ENCODE measurements at regions not wholly inside any gene's neighbourhood (a gene's known extent, or its start where the extent isn't known, plus 50 kb on each side); places are given as distances from the start of the nearest gene placed in this dataset.

DNA sequence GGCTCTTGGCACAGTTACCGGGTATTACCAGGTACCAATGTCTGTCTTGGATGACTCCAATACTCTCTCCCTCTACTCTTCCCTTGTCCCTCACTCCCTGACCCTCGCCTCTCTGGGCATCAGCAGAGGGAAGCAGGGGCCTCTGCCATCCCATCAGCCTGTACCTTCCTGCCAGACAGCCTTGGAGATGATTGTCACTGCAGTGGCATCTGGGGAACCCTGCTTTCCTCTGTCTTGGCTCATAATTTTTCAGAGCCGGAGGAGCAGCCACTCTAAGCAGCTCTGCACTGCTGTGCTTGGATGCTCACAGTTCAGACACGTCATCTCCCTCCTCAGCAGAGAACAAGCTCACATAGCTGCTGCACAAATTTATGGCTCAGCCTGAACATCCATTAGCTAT, 274.1 kb downstream of the SMARCA2 start:
- no peak for DNase-seq (ENCODE audit: low read depth)
- Histone ChIP-seq H3K36me3 (ENCODE audit: control insufficient read depth, insufficient read depth, low read length) (no peaks in the 10 kb centered on the region), H3K4me3 (ENCODE audit: low read depth, low read length) (no peak overlapping the region), H3K27me3 (ENCODE audit: control insufficient read depth, insufficient read depth, low read length) (no peaks in the 10 kb centered on the region)
- TF ChIP-seq CTCF (IDR thresholded peaks at IDR 0.05; ENCODE audit: insufficient read depth, low read length, poor library complexity, severe bottlenecking): no peak

DNA sequence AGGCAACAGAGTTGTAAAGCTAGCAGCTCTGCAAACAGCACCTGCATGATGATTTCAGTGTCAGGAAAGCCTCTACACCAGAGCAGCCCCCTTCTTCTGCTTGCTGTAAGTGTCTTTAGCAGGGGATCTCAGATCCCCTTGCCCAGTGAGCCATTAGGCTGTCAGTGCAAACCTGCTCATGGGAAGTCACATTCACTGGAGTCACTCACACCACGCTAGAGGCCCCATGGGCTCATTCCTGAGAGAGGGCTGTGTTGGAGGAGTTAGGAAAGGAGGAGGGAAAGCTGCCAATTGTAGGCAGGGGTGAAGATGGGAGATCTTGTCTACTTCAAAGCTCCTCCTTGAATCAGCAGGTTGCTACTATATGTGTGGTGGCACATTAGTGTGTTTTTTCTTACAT, 275.2 kb downstream of the SMARCA2 start:
- no peak overlapping the region for H3K4me3 ChIP-seq (ENCODE audit: low read depth, low read length)
- H3K36me3 ChIP-seq (ENCODE audit: control insufficient read depth, insufficient read depth, low read length): no peaks in the 10 kb centered on the region
- no peaks in the 10 kb centered on the region for H3K27me3 ChIP-seq (ENCODE audit: control insufficient read depth, insufficient read depth, low read length)
- TF ChIP-seq CTCF (IDR thresholded peaks at IDR 0.05; ENCODE audit: insufficient read depth, low read length, poor library complexity, severe bottlenecking): no peak
- DNase-seq (ENCODE audit: low read depth): no peak

DNA sequence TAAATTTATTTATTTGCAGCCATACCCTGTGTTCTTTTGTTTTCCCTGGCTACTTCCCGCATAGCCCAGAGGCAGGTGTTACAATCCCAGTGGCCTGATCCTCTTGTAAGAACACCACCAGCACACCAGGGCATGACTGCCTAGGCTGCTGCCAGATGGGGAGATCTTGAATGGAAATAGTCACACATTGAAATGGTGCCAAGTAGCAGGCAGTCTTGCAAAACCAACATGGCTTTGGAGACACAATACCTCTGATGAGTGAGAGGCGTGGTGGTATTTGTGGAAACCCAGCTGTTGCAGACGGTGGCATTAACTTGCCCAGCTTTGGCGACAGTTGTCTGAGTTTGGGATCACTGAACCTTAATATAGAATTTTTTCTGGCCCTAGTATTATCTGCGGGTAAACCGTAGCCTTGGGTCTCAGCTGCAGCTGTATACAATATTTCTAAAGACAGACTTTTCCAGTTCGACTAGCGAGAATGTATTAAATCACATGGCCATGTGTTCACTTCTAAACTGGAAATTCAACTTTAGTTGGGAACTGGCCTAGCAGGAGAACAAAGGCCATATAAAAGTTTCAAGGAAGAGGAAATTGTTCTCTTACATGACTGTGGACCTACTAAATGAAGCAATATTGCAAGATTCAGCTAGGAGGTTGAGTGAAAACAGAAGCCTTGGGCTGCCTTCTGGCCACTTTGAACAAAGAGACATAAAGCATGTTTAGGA, 277.0 kb downstream of the SMARCA2 start:
- no peaks in the 10 kb centered on the region for H3K27me3 ChIP-seq (ENCODE audit: control insufficient read depth, insufficient read depth, low read length)
- H3K4me3 ChIP-seq (ENCODE audit: low read depth, low read length): no peak overlapping the region
- DNase-seq (ENCODE audit: low read depth): no peak
- TF ChIP-seq CTCF (IDR thresholded peaks at IDR 0.05; ENCODE audit: insufficient read depth, low read length, poor library complexity, severe bottlenecking): no peak
- H3K36me3 ChIP-seq (ENCODE audit: control insufficient read depth, insufficient read depth, low read length): no peaks in the 10 kb centered on the region

DNA sequence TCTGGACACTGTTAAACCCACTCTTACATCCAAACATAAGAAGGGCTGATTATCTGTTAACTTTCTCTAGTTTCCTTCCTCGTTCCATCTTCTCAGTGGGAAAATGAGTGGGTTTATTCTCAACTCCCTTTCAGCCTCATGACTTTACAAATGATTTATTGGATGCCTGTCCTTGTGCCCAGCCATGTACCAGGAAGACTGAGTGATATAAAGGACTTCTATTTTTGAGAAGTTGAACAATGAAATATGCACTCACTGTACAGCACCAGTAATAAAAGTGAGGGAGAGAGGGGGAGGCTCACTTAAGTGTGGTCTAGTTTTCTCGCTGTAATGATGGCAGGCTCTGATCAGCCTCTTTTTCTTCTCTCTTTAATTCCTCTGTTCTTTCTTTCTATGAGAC, 277.6 kb downstream of the SMARCA2 start:
- no peak for DNase-seq (ENCODE audit: low read depth)

GRCh38 chr9:2297771-2298170, 282.6 kb downstream of the SMARCA2 start:
- no peak overlapping the region for H3K4me3 ChIP-seq (ENCODE audit: low read depth, low read length)
- no peaks in the 10 kb centered on the region for H3K36me3 ChIP-seq (ENCODE audit: control insufficient read depth, insufficient read depth, low read length)
- H3K27me3 ChIP-seq (ENCODE audit: control insufficient read depth, insufficient read depth, low read length): no peaks in the 10 kb centered on the region
- DNase-seq (ENCODE audit: low read depth): no peak
- TF ChIP-seq CTCF (IDR thresholded peaks at IDR 0.05; ENCODE audit: insufficient read depth, low read length, poor library complexity, severe bottlenecking): no peak

More for the DNA sequence above, 277.6 kb downstream of the SMARCA2 start:
- H3K36me3 ChIP-seq (ENCODE audit: control insufficient read depth, insufficient read depth, low read length): no peaks in the 10 kb centered on the region
- H3K4me3 ChIP-seq (ENCODE audit: low read depth, low read length): no peak overlapping the region
- no peak for TF ChIP-seq CTCF (IDR thresholded peaks at IDR 0.05; ENCODE audit: insufficient read depth, low read length, poor library complexity, severe bottlenecking)
- H3K27me3 ChIP-seq (ENCODE audit: control insufficient read depth, insufficient read depth, low read length): no peaks in the 10 kb centered on the region

DNA sequence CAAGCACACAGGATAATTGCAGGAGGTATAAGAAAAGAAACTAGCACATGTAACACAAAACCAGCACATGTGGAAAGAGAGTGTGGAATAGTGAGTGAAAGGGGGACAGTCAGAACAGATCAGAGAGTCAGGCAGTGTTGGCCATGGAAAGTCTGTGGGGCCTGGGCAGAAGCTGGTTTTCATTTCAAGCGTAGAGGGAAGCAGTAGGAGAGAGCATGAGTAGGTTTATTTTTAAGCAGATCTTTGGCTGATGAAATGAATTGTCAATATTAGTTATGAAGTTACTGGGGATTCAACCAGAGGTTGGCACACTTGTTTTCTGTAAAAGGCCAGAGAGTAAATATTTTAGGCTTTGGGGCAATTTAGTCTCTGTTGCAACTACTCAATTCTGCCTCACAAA, 283.1 kb downstream of the SMARCA2 start:
- DNase-seq (ENCODE audit: low read depth): no peak
- Histone ChIP-seq H3K27me3 (ENCODE audit: control insufficient read depth, insufficient read depth, low read length) (no peaks in the 10 kb centered on the region), H3K36me3 (ENCODE audit: control insufficient read depth, insufficient read depth, low read length) (no peaks in the 10 kb centered on the region), H3K4me3 (ENCODE audit: low read depth, low read length) (no peak overlapping the region)
- no peak for TF ChIP-seq CTCF (IDR thresholded peaks at IDR 0.05; ENCODE audit: insufficient read depth, low read length, poor library complexity, severe bottlenecking)
